GM21529 (cell line): ENCODE measurements at regions not wholly inside any gene's neighbourhood (a gene's known extent, or its start where the extent isn't known, plus 50 kb on each side); places are given as distances from the start of the nearest gene placed in this dataset.

ENCODE experiments used
- ATAC-seq: cut with Tn5 transposase; IDR thresholded peaks from one replicate; pipeline ENCODE4 v1.9.1; 2021; ENCODE audit not compliant: unreplicated experiment

GRCh38 chr6:168837254-168838036 lies 396.5 kb downstream of the SMOC2 start:
- ATAC-seq = no peak

GRCh38 chr6:168835991-168836390 lies 395.0 kb downstream of the SMOC2 start:
- ATAC-seq = no peak

DNA sequence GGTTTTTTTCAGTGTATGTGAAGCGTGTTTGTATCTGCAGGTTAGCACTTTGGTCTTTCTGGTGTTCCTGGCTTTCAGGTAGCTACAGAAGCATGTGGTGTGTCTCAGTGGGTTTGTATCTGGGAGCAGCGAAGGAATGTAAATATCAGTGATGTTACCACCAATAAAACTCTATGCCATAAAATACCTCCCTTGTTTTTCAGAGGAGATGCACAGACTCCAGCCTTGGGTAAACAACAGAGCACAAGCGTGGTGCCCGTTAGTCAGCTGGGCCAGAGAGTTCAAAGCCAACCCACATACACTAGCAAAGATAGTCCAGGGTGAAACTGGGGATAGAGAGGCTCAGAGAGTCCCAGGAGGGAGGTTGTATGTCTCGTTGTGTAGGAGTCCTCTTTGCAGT lies 393.8 kb downstream of the SMOC2 start:
- ATAC-seq = no peak

DNA sequence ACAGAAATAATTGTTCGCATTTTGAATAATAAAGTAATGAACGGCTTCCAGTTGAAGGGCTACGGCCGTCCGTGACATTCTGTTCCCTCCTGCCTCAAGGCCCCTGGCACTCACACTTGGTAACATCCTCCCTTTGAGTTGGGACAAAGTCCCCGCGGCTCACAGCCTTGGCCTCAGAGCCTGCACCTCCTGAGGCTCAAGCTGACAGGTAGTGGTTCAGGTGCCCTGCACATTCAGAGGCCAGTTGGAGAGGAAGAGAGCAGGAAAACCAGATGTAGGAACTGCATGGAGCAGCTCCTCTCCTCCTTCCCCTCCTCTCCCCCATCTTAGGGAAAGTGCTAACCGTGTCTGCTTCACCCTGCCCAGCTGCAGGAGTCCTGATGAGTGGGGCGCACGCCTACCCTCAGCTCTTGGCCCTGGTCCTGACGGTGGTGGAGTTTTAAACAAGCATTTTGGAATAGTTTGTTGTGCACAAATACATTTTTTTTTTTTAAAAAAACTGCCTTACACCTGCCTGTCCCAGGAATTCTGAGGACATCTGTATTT lies 393.1 kb downstream of the SMOC2 start:
- no peak for ATAC-seq

DNA sequence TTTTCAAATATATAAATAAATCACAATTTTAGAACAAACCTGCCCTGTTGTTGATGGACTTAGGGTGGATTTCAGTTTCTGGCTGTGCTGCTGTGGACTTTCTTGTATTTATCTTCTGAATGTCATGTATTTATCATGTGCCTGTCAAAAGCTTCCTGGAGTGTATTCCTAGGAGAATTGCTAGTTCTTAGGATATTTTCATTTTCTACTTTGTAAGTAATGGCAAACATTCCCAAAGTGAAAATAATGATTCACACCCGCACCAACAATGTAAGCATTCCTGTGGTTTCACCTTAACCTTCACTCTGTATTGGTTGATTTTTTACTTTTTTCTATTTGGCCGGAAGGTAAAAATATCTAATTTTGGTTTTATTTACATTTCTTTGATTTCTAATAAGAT lies 387.8 kb downstream of the SMOC2 start:
- ATAC-seq = no peak

- no peak for ATAC-seq
Observed at GRCh38 chr6:168828035-168828434, 387.1 kb downstream of the SMOC2 start.

DNA sequence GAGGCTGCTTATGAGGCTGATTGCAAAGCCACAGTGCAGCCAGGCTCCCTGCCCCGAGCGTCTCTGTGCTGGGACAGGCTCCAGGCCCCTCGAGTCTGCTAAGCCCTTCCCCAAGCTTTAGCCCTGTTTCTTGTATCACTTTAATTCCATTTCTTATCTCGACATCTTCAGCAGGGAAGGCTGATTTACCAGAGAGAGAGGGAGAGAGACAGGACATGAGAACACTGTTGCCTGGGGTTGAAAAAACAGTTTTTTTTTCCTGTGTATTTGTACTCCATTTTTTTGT lies 386.5 kb downstream of the SMOC2 start:
- ATAC-seq = no peak

DNA sequence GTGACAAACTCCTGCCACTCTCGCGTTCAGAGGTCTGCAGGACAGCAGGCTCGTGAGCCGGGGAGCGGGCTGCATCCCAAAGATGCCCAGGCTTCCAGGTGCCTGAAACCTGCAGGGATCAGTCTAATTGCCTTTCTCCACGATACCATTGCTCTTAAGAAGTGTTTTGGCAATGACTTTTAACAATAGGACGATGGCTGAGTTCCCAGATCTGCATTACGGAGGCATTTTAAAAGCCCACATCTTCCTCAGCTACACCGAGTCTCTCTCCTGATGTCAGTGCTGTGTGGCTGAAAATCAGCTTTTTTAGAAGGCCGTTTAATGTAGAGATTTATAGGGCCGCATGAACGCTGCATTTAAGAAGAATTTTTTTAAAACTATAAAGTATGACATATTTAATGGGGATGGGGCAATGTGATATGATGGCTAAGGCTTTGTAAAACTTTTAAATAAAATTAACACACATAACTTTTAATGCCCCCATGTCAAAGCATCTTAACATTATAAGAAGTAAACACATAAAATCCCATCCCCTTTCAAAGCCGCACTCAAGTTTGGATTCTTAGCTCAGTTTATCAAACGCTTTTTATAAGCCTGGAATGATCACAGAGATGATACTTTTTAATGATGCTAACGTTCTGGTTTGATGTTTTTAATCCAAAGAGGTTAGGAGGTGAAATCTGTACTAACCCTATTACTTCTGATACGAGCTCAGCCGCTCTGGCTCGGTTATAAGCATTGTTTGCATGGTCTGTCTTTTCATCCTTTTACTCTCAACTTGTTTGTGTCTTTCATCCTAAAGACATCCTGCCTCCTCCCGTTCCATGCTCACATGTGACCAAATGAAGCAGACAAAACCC lies 386.0 kb downstream of the SMOC2 start:
- ATAC-seq = no peak

GRCh38 chr6:168826078-168826390 lies 385.1 kb downstream of the SMOC2 start:
- ATAC-seq = no peak

DNA sequence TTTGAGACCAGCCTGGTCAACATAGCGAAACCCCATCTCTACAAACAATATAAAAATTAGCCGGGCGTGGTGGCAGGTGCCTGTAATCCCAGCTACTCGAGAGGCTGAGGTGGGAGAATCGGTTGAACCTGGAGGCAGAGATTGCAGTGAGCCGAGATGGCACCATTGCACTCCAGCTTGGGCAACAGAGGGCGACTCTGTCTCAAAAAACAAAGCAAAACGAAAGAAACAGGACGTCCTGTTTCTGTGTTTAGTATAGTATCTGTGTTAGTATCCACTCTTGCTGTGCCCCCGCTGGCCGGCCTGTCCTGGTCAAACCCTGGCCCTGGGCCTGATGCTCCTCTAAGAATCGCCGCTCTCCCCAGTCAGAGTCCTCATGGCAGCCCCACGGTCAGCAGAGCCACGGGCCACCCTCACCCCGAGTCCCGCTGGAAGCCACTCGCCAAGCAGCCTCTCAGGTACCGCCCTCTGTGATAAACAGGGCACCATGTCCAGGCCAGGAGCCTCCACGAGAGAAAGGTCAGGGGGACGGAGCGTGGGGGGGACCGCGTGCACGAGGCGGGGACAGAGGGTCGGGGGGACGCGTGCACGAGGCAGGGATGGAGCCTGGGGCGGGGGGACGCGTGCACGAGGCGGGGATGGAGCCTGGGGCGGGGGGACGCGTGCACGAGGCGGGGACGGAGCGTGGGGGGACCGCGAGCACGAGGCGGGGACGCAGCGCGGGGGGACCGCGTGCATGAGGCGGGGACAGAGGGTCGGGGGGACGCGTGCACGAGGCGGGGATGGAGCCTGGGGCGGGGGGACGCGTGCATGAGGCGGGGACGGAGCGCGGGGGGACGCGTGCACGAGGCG lies 384.5 kb downstream of the SMOC2 start:
- ATAC-seq = no peak

- ATAC-seq = no peak
Observed at GRCh38 chr6:168823397-168824212, 382.6 kb downstream of the SMOC2 start.

- ATAC-seq = no peak
Observed at GRCh38 chr6:168822376-168822775, 381.4 kb downstream of the SMOC2 start.

- no peak for ATAC-seq
Observed at GRCh38 chr6:168819546-168819945, 378.6 kb downstream of the SMOC2 start.

DNA sequence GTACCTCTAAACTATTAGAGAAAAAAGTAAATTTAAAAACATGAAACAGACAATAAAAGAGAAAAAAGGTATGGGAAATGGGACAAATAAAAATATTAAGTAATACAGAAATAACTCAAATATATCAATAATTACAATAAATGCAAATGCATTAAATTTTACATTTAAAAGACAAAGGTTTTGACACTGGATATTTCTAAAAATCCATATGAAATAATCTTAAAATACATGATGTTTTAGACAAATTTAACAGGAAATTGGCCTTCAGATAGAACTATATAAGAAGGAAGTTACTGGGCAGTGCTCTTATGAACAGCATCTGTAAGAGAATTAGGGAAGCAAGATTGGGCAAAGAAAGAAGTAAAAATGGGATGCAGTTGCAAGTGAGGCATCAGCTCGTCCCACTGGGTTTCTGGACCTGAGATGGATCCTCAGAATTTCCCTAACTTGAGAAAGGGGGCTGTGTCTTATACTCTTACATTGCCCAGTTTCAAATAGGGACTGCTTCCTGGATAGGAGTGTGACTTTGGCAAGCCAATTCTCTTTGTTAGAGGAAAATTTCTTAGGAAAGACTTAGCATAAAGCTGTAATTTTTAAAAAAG lies 376.7 kb downstream of the SMOC2 start:
- no peak for ATAC-seq

- no peak for ATAC-seq
Observed at GRCh38 chr6:168815229-168815628, 374.2 kb downstream of the SMOC2 start.

- ATAC-seq = no peak
Observed at GRCh38 chr6:168808232-168808631, 367.2 kb downstream of the SMOC2 start.

GRCh38 chr6:168804331-168804730 lies 363.3 kb downstream of the SMOC2 start:
- ATAC-seq = no peak

DNA sequence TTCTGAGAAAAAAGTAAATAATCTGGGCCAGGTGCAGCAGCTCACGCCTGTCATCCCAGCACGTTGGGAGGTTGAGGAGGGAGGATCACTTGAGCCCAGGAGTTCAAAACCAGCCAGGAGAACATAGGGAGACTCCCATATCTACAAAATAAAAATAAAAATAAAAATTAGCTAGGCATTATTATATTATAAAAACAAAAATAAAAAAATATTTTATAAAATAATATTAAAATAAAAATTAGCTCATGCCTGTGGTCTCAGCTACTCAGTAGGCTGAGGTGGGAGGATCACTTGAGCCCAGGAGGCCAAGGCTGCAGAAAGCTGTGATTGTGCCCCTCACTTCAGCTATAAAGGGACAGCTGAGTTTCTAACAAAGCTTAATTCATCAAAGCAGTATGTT lies 362.9 kb downstream of the SMOC2 start:
- no peak for ATAC-seq

DNA sequence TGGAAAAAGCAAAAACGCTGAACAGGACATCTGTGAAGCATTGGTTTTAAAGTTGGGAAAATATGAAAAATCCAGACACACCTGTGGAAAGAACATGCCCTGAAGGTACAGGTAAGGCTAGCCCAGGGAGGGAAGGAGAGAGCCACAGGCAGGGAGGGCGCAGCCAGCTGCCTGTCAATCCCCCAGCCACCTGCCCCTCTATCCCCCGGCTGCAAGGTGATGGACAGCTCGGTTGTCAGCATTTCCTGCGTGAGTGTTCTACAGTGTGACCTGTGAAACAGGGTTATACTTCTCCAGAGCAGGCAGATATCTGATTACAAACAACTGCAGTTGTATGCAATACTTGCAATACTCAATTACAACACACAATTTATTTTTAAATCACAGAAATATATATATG lies 358.1 kb downstream of the SMOC2 start:
- no peak for ATAC-seq

DNA sequence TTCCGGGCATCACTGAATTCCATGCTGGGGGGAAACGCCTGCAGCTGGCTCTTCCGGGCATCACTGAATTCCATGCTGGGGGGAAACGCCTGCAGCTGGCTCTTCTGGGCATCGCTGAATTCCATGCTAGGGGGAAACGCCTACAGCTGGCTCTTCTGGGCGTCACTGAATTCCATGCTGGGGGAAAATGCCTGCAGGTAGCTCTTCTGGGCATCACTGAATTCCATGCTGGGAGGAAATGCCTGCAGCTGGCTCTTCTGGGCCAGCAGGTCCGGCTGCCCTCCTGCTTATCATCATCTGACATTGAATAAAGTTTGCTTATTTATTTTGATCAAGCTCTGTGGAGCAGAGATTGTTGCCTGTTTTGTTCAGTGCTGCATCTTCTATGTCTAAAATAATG lies 355.1 kb downstream of the SMOC2 start:
- no peak for ATAC-seq
